ENCODE measurements at regions not wholly inside any gene's neighbourhood (a gene's known extent, or its start where the extent isn't known, plus 50 kb on each side); places are given as distances from the start of the nearest gene placed in this dataset.

GRCh38 chr5:169417676-169418075 is 116.7 kb upstream of the SLIT3 start:
- TF ChIP-seq CTCF (conservative IDR thresholded peaks at IDR 0.05) (no peak), ZFX (IDR thresholded peaks at IDR 0.05) (no peak)

Data from C4-2B (cell line).